PC-9 (cell line): ENCODE measurements at regions not wholly inside any gene's neighbourhood (a gene's known extent, or its start where the extent isn't known, plus 50 kb on each side); places are given as distances from the start of the nearest gene placed in this dataset.

ENCODE experiments used
- CTCF ChIP-seq: fragments of 200-600 bp; sonication (generic); conservative IDR thresholded peaks from 2 replicates; pipeline ENCODE4 v1.6.1; 2017; ENCODE audit warnings: mixed run types, antibody characterized with exemption, mild to moderate bottlenecking, moderate library complexity
- EZH2 ChIP-seq: fragments of 200-600 bp; sonication (generic); IDR thresholded peaks from 2 replicates; pipeline ENCODE4 v1.8.0; 2017; ENCODE audit warnings: antibody characterized with exemption, low read depth

- TF ChIP-seq CTCF (no peak), EZH2 (no peak)
These were observed 65.1 kb upstream of the RPRM start for GRCh38 chr2:153543635-153544071.
